ENCODE measurements at regions not wholly inside any gene's neighbourhood (a gene's known extent, or its start where the extent isn't known, plus 50 kb on each side); places are given as distances from the start of the nearest gene placed in this dataset.

DNA sequence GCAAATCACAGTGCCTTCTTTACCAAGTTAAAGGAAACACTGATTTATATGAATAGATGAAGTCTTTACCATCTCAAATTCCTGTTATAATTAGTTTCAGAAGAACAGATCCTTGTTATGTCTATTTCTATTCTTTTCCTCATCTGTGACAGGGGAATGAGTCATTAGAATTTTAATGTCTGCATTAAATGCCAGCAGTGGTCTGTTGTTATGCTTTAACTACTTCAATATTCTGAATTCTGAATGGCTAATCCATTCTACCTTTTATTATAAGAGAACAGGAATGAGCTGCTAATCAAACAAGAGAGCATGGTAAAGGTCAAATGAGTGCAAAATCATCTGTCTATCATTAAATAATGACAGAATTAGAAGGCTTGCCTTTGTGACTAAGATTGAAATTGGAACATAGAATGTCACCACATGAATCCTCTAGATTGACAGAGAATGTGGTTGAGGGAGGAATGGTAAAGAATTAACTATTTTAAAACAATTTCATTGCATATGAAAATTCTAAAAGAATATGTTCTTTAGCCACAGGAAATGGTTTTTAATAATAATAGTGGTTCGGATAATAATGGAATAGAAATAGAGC is 935.5 kb downstream of the ADGRL3 start:
- no peak overlapping the region for H3K27ac Mint-ChIP-seq
- Histone ChIP-seq H3K4me1 (ENCODE audit: control insufficient read depth, insufficient read depth, low read length) (no peaks in the 10 kb centered on the region), H3K36me3 (ENCODE audit: control insufficient read depth, insufficient read depth, low read length) (no peaks in the 10 kb centered on the region), H3K9me3 (ENCODE audit: control insufficient read depth, low read length) (no peaks in the 10 kb centered on the region), H3K4me3 (ENCODE audit: low read length) (no peak overlapping the region), H3K27ac (ENCODE audit: low read depth, low read length) (no peak overlapping the region), H3K27me3 (ENCODE audit: control insufficient read depth, insufficient read depth, low read length, poor library complexity, severe bottlenecking) (no peaks in the 10 kb centered on the region), H3K9ac (ENCODE audit: extremely low read depth, low read length, poor library complexity, severe bottlenecking) (no peak overlapping the region)
- 57% methylated on average over 1 of the region's 1 CpG; no CpG with 5 or more reads in 1 of the 2 experiments for WGBS, 2 experiments (ENCODE audit: insufficient coverage in 1 of 2, insufficient read length in 1 of 2)
- no peak for DNase-seq
- no peaks in the 10 kb centered on the region for H3K27me3 Mint-ChIP-seq (ENCODE audit: insufficient read depth)
- H3K36me3 Mint-ChIP-seq (ENCODE audit: low read depth) = no peaks in the 10 kb centered on the region
- no peaks in the 10 kb centered on the region for H3K9me3 Mint-ChIP-seq
- TF ChIP-seq, protein P1, sequence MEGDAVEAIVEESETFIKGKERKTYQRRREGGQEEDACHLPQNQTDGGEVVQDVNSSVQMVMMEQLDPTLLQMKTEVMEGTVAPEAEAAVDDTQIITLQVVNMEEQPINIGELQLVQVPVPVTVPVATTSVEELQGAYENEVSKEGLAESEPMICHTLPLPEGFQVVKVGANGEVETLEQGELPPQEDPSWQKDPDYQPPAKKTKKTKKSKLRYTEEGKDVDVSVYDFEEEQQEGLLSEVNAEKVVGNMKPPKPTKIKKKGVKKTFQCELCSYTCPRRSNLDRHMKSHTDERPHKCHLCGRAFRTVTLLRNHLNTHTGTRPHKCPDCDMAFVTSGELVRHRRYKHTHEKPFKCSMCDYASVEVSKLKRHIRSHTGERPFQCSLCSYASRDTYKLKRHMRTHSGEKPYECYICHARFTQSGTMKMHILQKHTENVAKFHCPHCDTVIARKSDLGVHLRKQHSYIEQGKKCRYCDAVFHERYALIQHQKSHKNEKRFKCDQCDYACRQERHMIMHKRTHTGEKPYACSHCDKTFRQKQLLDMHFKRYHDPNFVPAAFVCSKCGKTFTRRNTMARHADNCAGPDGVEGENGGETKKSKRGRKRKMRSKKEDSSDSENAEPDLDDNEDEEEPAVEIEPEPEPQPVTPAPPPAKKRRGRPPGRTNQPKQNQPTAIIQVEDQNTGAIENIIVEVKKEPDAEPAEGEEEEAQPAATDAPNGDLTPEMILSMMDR (conservative IDR thresholded peaks at IDR 0.05) = no peak
- H3K4me3 Mint-ChIP-seq = no peak overlapping the region
- peaks cover 5% of the 10 kb centered on the region for H3K4me1 Mint-ChIP-seq

DNA sequence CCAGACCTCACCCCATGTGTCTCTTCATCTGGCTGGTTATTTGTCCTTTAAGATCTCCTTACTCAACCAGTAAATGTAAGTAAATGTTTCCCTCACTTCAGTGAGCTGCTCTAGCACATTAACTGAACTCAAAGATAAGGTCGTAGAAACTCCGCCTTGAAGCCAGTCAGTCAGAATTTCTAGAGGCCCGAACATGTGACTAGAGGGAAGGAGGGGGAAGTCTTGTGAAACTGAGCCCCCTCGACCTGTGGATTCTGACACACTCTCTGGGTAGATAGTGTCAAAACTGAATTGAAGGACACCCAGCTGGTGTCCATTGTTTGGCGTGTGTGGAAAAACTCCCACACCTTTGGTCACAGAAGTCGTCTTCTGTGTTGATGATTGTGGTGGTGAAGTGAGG is 933.9 kb downstream of the ADGRL3 start:
- Mint-ChIP-seq H3K27me3 (ENCODE audit: insufficient read depth) (no peaks in the 10 kb centered on the region), H3K4me3 (no peak overlapping the region), H3K36me3 (ENCODE audit: low read depth) (no peaks in the 10 kb centered on the region), H3K9me3 (no peaks in the 10 kb centered on the region), H3K4me1 (peaks cover 5% of the 10 kb centered on the region), H3K27ac (no peak overlapping the region)
- H3K27ac ChIP-seq (ENCODE audit: low read depth, low read length) = no peak overlapping the region
- H3K36me3 ChIP-seq (ENCODE audit: control insufficient read depth, insufficient read depth, low read length) = no peaks in the 10 kb centered on the region
- 80 to 84% methylated on average over 4 to 5 of the region's 6 CpGs for WGBS, 2 experiments (ENCODE audit: insufficient coverage in 1 of 2, insufficient read length in 1 of 2)
- H3K9ac ChIP-seq (ENCODE audit: extremely low read depth, low read length, poor library complexity, severe bottlenecking) = no peak overlapping the region
- H3K4me1 ChIP-seq (ENCODE audit: control insufficient read depth, insufficient read depth, low read length) = no peaks in the 10 kb centered on the region
- DNase-seq = no peak
- H3K9me3 ChIP-seq (ENCODE audit: control insufficient read depth, low read length) = no peaks in the 10 kb centered on the region
- H3K4me3 ChIP-seq (ENCODE audit: low read length) = no peak overlapping the region
- H3K27me3 ChIP-seq (ENCODE audit: control insufficient read depth, insufficient read depth, low read length, poor library complexity, severe bottlenecking) = no peaks in the 10 kb centered on the region
- TF ChIP-seq, protein P1 (conservative IDR thresholded peaks at IDR 0.05) = no peak

DNA sequence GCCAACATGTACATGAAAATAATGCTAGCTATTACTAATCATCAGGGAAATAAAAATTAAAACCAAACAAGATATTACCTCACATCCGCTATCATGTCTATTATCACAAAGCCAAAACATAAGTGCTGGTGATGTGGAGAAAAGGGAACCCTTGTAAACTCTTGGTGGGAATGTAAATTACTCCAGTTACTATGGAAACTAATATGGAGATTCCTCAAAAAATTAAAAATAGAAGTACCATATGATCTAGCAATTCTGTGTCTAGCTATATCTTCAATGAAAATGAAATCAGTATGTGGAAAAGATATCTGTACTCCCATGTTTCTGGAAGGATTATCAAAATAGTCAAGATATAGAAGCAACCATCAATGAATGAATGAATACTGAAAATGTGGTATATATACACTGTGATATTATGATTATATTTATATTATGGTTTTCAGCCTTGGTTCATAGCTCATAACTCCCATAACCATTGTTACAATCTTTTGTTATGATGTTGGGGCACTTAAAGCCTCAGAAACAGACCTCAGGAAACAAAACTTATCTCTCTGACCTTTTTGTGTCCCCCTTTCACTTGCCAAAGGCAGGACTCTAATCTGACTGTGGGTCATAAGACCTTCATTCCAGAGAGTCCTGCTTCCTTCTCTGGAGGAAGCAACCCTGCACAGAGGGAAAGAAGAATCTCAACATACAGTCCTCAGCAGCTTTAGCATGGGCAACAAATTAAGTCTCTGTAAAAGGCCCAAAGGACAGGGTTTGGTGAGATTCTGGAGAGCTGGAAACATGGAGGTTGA is 933.2 kb downstream of the ADGRL3 start:
- Histone ChIP-seq H3K9ac (ENCODE audit: extremely low read depth, low read length, poor library complexity, severe bottlenecking) (no peak overlapping the region), H3K27me3 (ENCODE audit: control insufficient read depth, insufficient read depth, low read length, poor library complexity, severe bottlenecking) (no peaks in the 10 kb centered on the region), H3K36me3 (ENCODE audit: control insufficient read depth, insufficient read depth, low read length) (no peaks in the 10 kb centered on the region), H3K4me1 (ENCODE audit: control insufficient read depth, insufficient read depth, low read length) (no peaks in the 10 kb centered on the region), H3K9me3 (ENCODE audit: control insufficient read depth, low read length) (no peaks in the 10 kb centered on the region), H3K4me3 (ENCODE audit: low read length) (no peak overlapping the region), H3K27ac (ENCODE audit: low read depth, low read length) (no peak overlapping the region)
- TF ChIP-seq, protein P1 (conservative IDR thresholded peaks at IDR 0.05) = no peak
- Mint-ChIP-seq H3K9me3 (no peaks in the 10 kb centered on the region), H3K4me3 (no peak overlapping the region), H3K4me1 (peaks cover 5% of the 10 kb centered on the region), H3K27ac (no peak overlapping the region), H3K36me3 (ENCODE audit: low read depth) (no peaks in the 10 kb centered on the region), H3K27me3 (ENCODE audit: insufficient read depth) (no peaks in the 10 kb centered on the region)
- DNase-seq = no peak
- no CpG with 5 or more reads among the region's 1 CpG for WGBS, 2 experiments (ENCODE audit: insufficient coverage in 1 of 2, insufficient read length in 1 of 2)
